ENCODE measurements at regions not wholly inside any gene's neighbourhood (a gene's known extent, or its start where the extent isn't known, plus 50 kb on each side); places are given as distances from the start of the nearest gene placed in this dataset.

DNA sequence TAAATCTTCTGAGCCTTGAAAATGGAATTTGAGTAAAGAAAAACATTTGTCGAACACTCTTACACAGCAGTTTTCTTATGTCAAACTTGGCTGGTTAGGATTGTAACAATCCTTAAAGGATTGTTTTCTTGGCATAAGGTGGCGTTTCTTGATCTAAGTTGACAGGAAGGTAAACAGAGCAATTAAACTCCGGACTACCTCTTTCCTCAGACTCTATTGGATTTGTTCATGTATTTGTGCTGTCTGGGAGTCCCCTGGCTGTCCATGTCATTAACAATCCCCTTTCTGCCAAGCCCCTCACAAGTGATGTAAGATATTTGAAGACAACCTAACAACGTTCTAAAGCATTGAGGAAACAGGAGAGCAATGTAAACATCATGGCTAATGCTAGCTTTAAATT lies 222.5 kb upstream of the SNX19 start:
- intact Hi-C loops (cut with micrococcal nuclease) (no loop called here), in situ Hi-C loops (cut with MboI) (no loop called here)
- BruUV-seq (replicated peaks), result no TSS peak
- Histone ChIP-seq H2AFZ (ENCODE audit: low read depth, low read length) (no peak overlapping the region), H3K79me2 (ENCODE audit: control insufficient read depth, insufficient read depth, low read length) (no peaks in the 10 kb centered on the region), H3K9ac (ENCODE audit: insufficient read depth in 1 of 2, low read depth in 2 of 2, low read length in 2 of 2) (no peak overlapping the region), H3K4me1 (replicated peaks in 1 of 2; ENCODE audit: control insufficient read depth in 2 of 2, insufficient read depth in 2 of 2, low read length in 2 of 2) (no peaks in the 10 kb centered on the region), H3K9me1 (ENCODE audit: control insufficient read depth, insufficient read depth, low read length) (no peaks in the 10 kb centered on the region), H3K27ac (ENCODE audit: extremely low read depth, low read depth, low read length) (no peak overlapping the region), H3K9me3 (replicated peaks; ENCODE audit: control insufficient read depth, insufficient read depth, low read depth, low read length) (no peaks in the 10 kb centered on the region), H3K4me3 (no peak overlapping the region), H3K36me3 (ENCODE audit: control insufficient read depth, insufficient read depth, low read length) (no peaks in the 10 kb centered on the region), H3K4me2 (ENCODE audit: insufficient read depth, low read length) (no peak overlapping the region), H4K20me1 (replicated peaks; ENCODE audit: control insufficient read depth, insufficient read depth, low read length) (no peaks in the 10 kb centered on the region), H3K27me3 (ENCODE audit: control insufficient read depth in 2 of 2, insufficient read depth in 2 of 2, low read length in 2 of 2) (no peaks in the 10 kb centered on the region)
- 0% methylated on average over 4 of the region's 4 CpGs for WGBS (ENCODE audit: insufficient coverage, low coverage, missing lambda C conversion rate)
- no peak for DNase-seq (ENCODE audit: extremely low read depth in 1 of 4, low spot score in 3 of 4)
- POLR2A ChIA-PET, result interaction anchor here (0.7 kb wide), 1 partner anchor 931 kb away, joined by 3 read pairs; no protein-coding TSS in a partner anchor
- FAIRE-seq, result no peak
- CTCF ChIA-PET (ENCODE audit: low intra/inter-chr PET ratio), result no interaction called here
- no peak for TF ChIP-seq POLR2A (conservative IDR thresholded peaks at IDR 0.05)
- no peak for TF ChIP-seq ZNF3 (CRISPR knock-in tag; IDR thresholded peaks at IDR 0.05)
- TF ChIP-seq, protein P1, sequence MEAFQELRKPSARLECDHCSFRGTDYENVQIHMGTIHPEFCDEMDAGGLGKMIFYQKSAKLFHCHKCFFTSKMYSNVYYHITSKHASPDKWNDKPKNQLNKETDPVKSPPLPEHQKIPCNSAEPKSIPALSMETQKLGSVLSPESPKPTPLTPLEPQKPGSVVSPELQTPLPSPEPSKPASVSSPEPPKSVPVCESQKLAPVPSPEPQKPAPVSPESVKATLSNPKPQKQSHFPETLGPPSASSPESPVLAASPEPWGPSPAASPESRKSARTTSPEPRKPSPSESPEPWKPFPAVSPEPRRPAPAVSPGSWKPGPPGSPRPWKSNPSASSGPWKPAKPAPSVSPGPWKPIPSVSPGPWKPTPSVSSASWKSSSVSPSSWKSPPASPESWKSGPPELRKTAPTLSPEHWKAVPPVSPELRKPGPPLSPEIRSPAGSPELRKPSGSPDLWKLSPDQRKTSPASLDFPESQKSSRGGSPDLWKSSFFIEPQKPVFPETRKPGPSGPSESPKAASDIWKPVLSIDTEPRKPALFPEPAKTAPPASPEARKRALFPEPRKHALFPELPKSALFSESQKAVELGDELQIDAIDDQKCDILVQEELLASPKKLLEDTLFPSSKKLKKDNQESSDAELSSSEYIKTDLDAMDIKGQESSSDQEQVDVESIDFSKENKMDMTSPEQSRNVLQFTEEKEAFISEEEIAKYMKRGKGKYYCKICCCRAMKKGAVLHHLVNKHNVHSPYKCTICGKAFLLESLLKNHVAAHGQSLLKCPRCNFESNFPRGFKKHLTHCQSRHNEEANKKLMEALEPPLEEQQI (IDR thresholded peaks at IDR 0.05), result no peak
- TF ChIP-seq NFE2 (IDR thresholded peaks at IDR 0.05; ENCODE audit: low read depth), result no peak
- TF ChIP-seq RCOR1 (IDR thresholded peaks at IDR 0.05; ENCODE audit: borderline replicate concordance in 1 of 2, low read depth in 2 of 2, low read length in 2 of 2), result no peak
- no peak for ATAC-seq

DNA sequence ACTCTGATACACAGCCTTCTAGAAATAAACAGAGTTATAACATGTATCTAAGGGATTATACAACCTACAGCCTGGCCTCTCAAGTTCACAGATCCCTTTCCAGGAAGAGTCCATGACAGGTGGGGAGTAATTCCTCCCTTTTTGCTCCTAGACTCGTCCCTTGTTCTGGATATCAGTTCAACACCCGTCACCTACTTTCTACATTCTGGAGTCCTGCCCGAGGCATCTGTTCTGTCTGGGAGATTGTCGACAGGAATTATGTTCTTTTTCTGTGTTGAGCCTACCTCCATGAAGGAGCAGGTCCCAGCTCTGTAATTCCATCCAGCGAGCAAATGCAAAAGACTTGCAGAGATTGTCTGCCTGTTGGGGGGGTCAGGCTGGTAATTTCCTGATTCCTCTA lies 224.6 kb upstream of the NTM start:
- Histone ChIP-seq H3K27me3 (ENCODE audit: control insufficient read depth in 2 of 2, insufficient read depth in 2 of 2, low read length in 2 of 2) (no peaks in the 10 kb centered on the region), H3K36me3 (ENCODE audit: control insufficient read depth, insufficient read depth, low read length) (no peaks in the 10 kb centered on the region), H3K9ac (ENCODE audit: insufficient read depth in 1 of 2, low read depth in 2 of 2, low read length in 2 of 2) (no peak overlapping the region), H4K20me1 (replicated peaks; ENCODE audit: control insufficient read depth, insufficient read depth, low read length) (no peaks in the 10 kb centered on the region), H2AFZ (ENCODE audit: low read depth, low read length) (no peak overlapping the region), H3K79me2 (ENCODE audit: control insufficient read depth, insufficient read depth, low read length) (no peaks in the 10 kb centered on the region), H3K4me1 (replicated peaks in 1 of 2; ENCODE audit: control insufficient read depth in 2 of 2, insufficient read depth in 2 of 2, low read length in 2 of 2) (no peaks in the 10 kb centered on the region), H3K4me2 (ENCODE audit: insufficient read depth, low read length) (no peak overlapping the region), H3K9me1 (ENCODE audit: control insufficient read depth, insufficient read depth, low read length) (no peaks in the 10 kb centered on the region), H3K27ac (ENCODE audit: extremely low read depth, low read depth, low read length) (no peak overlapping the region), H3K4me3 (no peak overlapping the region), H3K9me3 (replicated peaks; ENCODE audit: control insufficient read depth, insufficient read depth, low read depth, low read length) (no peaks in the 10 kb centered on the region)
- ChIA-PET POLR2A (no interaction called here), CTCF (ENCODE audit: low intra/inter-chr PET ratio) (no interaction called here)
- no peak for ATAC-seq
- no peak for DNase-seq (ENCODE audit: extremely low read depth in 1 of 4, low spot score in 3 of 4)
- WGBS (ENCODE audit: insufficient coverage, low coverage, missing lambda C conversion rate), result 2% methylated on average over 5 of the region's 5 CpGs
- intact Hi-C loops (cut with micrococcal nuclease), result no loop called here
- no TSS peak for BruUV-seq (replicated peaks)
- no peak for FAIRE-seq
- in situ Hi-C loops (cut with MboI), result no loop called here
- TF ChIP-seq, protein P2, sequence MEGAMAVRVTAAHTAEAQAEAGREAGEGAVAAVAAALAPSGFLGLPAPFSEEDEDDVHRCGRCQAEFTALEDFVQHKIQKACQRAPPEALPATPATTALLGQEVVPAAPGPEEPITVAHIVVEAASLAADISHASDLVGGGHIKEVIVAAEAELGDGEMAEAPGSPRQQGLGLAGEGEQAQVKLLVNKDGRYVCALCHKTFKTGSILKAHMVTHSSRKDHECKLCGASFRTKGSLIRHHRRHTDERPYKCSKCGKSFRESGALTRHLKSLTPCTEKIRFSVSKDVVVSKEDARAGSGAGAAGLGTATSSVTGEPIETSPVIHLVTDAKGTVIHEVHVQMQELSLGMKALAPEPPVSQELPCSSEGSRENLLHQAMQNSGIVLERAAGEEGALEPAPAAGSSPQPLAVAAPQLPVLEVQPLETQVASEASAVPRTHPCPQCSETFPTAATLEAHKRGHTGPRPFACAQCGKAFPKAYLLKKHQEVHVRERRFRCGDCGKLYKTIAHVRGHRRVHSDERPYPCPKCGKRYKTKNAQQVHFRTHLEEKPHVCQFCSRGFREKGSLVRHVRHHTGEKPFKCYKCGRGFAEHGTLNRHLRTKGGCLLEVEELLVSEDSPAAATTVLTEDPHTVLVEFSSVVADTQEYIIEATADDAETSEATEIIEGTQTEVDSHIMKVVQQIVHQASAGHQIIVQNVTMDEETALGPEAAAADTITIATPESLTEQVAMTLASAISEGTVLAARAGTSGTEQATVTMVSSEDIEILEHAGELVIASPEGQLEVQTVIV (CRISPR knock-in tag; IDR thresholded peaks at IDR 0.05; ENCODE audit: borderline replicate concordance), result no peak
- no peak for TF ChIP-seq HDAC8 (tag; IDR thresholded peaks at IDR 0.05)

All from K562 (cell line).